GM21786 (cell line): ENCODE measurements at regions not wholly inside any gene's neighbourhood (a gene's known extent, or its start where the extent isn't known, plus 50 kb on each side); places are given as distances from the start of the nearest gene placed in this dataset.

Source experiments
- ATAC-seq: cut with Tn5 transposase; IDR thresholded peaks from one replicate; pipeline ENCODE4 v1.9.1; 2021; ENCODE audit not compliant: unreplicated experiment

DNA sequence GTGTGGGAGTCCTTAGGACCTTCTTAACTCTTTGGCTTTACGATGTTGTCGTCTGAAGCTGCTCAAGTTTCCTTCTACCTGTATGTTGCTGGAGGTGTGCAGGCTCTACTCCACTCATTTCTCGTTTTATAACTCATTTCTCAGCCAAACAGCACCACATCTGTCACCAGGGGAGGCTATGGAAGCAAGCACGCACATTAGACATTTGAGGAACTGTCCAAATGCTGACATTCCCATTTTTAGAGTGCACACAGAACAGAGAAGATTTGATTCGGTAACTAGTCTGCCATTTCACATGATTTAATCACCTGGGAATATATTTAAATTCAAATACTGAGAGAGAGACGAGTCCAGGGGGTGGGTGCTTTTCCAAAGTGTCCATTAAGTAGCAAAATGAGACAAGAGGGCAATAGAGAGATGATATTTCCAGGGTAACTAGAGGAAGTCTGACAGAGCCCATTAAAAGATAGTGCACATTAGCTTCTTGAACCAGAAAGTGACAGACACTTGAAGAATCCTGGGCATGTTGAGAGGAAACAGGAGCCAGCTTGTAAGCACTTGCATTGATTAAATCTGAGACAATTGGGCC lies 793.3 kb downstream of the TDRD15 start:
- no peak for ATAC-seq

DNA sequence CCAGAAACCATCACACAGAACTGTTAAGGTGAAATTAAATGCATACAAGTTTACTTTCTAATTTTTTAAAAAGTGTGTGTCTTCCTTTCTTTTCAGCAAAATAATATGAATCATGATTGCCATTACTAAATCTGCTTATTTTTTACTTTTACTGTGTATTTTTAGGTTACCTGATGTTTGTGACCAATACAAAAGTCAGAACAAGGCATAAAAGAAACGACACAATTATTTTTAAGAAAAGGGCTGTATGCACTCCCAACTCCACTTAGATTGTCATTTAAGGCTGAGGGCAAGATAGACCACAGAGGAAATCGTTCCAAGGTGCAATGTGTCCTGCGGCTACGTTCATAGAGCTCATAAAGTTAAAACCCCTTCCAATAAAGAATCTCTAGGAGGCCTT lies 797.0 kb downstream of the TDRD15 start:
- no peak for ATAC-seq

DNA sequence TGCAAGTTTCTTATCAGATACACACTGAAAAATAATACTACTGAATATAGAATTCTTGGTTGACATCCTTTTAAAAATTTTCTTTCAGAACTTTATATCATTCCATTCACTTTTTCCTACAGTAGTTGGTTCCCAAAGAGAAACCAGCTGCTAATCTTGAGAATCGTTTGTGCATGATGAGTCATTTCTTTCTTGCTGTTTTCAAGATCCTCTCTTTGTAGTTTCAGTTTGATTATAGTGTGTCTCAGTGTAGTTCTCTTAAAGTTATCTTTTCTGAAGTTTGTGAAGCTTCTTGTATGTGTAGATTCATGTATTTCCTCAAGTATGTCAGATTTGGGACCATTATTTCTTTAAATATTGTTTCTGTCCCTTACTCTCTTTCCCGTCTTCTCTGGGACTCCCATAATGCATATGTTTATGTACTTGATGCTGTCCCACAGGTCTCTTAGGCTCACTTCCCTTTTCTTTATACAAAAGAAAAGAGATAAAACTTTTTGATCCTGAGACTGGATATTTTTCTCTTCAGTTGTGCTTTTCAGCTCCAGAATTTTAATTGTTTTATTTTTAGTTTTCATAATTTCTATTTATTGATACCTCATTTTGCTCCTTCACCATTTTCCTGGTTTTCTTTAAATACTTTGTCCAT lies 801.0 kb downstream of the TDRD15 start:
- ATAC-seq: peak; percentile 91

DNA sequence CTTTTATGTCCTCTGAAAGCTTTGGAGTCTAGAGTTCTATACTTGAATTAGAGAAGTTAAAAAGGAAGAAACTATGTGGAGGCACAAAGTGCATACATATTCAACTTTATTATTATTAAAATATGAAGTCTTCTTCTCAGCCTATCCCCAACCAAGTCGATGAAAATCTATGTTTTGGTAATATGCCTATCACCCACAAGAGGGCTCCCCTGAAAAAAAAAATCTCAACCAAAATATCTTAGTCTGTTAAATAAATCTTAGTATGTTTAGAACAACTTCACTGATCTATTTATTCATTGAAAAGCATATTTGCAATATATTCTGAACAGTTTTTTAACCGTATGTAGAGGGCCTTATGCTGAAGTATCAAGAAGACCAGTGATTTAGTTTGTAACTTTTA lies 804.5 kb downstream of the TDRD15 start:
- ATAC-seq: no peak

DNA sequence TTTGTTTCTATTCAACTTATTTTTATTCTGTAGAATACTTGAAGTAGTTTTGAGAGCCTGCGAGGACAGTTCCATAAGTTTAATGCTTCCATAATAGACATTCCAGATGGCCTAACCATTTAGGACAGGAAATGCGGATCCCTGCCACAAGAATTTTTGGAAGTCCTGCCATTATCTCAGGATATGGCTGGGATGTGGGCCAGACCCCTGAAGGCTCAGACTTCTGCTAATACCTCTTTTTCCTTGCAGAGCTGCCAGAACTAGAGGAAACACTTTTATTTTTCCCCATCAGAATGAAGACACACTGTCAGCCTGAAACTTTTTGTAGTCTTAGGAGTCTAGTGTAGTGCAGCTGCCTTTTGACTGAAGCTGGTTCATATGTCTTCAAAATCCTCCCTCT lies 806.5 kb downstream of the TDRD15 start:
- no peak for ATAC-seq

DNA sequence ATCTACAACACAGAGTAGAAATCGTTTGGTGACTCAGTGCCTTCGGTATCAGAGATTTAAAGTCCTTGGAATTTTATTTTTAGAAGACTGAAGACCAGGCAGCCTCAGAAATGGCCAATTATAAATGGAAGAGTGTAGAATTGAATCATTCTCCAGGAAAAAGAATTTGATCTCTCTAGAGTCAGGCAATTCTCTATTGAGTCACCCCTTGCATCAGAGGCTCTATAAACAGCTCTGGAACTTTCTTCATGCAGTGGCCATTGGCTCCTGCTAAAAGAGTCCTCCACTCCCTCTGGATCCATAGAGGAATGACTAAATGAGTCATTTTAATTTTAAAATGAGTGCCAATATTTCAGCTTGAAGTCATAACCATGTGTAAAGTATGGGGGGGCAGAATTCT lies 816.2 kb downstream of the TDRD15 start:
- ATAC-seq: no peak

DNA sequence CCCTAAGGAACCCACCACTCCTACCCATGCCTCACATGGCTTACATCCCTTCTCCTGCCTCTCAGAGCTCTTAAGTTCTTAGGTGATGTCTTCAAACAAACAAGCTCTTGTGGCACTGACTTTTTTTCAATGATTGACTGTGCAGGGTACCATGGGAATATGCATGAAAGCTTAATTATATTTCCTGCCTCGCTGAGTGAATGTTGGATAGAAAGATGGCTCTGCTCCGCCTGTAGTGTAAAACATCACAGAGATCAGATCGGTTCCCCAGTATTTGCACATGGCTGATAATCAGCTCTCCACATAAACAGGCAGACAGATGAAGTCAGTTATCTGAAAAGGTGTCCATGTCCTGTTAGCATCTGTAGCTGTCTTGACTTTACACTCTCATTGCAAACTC lies 820.8 kb downstream of the TDRD15 start:
- no peak for ATAC-seq

DNA sequence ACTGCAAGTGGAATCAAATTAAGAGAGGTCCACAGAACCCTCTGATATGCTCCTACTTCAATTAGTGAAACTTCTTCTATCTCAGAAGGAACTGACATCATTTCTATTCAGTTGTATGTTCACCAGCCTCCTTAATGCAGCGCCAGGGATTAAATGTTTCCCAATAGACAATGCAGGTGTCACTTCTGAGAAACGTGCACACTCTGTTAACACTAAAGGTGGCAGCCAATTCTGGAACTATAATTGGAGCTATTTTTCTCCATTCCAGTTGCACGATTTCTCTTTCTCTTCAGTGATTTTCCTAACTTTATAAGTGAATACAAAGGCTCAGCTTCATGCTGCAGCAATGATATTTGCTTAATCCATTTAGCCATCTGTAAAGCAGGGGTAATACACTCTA lies 821.9 kb downstream of the TDRD15 start:
- no peak for ATAC-seq

DNA sequence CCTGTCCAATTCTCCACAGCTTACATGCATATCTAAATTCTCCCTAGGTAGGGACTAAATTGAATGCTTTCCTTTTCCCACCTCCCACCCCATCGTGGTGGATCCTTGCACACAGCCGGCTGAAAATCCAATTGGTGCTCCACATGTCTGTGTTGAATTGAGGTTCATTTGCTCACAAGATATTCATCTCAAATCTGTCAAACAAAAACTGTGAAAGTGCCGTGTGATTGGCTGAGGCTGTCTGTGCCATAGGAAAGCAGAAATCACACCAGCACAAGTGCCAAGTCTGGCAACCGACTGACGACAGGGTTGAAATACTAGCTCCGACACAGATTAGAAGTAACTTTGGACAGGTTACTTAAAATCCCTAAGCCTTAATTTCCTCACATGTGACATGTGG lies 823.3 kb downstream of the TDRD15 start:
- no peak for ATAC-seq

DNA sequence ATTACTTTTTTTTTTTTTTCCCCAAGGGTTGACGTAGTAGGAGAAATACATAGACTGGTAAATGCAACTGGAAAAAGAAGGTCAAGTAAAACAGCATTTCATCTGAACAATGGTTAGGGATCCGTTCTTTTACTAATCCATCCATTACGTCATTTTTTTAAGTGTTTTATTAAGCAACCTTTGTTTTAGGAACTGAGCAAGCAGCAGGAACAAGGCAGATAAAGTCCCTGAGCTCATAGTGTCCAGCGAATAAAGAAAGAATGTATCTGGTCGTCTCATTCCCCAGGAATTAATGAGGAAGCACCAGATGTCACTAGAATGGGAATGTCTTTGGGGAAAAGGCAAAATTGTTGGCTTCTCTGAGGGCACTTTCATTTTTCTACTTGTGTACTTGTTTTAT lies 842.4 kb downstream of the TDRD15 start:
- no peak for ATAC-seq

DNA sequence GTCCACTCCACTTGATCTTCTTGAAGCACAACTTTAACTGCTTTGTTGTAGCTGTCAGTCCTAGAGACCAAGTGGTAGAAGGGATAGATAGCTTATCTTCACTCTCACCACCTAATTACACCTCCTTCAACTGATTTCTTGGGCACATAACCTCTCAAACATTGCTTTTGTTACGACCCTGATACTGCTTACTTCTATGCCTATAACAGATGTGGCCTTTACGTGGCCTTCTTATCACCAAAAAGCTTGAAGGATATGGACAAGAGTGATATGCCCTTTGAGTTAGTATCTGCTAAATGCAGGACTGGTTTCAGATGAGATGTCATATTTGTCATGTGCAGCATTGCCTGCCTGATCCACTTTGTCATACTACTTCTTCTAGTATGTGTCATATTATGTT lies 847.2 kb downstream of the TDRD15 start:
- ATAC-seq: no peak

DNA sequence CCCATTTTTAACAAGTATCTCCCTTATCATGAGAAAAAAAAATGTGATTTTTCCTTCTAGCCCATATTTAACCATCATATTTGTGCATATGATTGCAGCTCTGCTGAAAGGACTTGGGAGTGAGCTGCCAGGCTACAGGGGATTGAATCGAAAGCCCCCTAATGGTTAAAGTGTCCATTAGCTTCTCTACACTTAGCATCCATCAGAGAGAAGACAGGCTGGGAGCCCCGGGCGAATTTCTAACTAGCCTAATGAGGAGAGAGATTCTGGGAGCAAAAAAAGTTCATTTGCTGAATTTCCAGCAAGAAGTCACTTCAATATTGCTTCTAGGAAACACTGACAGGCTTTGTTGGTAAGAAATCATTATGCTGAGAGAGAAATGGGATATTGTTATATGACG lies 848.8 kb downstream of the TDRD15 start:
- no peak for ATAC-seq

DNA sequence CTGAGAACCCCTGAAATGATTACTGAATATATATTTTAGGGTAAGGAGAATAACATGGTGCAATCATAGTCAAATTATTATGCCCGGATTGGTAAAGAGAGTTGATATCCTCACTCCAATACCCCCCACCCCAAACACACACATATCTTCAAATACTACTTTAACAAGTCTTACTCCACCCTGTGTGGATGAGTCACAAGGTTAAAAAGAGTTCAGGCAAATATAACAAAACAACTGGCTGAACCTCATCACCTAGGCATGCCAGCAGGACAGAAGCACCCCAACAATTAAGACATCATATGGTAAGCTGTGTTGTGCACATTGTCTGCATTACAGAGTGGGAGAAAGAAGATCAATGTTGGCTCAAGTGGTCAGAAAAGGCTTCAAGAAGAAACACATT lies 857.4 kb downstream of the TDRD15 start:
- ATAC-seq: no peak

DNA sequence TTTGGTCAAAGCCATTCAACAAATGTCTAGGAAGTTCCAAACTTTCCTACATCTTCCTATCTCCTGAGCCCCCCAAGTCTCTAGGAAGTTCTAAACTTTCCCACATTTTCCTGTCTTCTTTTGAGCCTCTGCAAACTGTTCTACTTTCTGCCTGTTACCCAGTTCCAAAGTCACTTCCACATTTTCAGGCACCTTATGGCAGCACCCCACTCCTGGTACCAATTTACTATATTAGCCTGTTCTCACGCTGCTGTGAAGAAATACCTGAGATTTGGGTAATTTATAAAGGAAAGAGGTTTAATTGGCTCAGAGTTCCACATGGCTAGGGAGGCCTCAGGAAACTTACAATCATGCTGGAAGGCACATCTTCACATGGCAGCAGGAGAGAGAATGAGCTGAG lies 869.2 kb downstream of the TDRD15 start:
- no peak for ATAC-seq

DNA sequence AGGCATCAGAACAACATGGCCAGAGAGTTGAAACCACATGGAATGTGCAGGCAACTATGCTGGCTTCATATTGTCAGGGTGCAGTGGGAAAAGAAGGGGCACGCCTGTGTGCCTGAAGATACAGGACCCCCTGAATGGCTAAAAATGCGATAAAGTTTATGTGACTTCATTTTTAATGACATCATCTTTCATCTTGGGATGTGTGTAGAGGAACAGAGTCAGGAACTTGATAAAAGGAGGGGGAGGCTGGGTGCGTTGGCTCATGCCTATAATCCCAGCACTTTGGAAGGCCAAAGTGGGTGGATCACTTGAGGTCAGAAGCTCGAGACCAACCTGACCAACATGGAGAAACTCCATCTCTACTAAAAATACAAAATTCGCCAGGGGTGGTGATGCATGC lies 872.6 kb downstream of the TDRD15 start:
- ATAC-seq: no peak

DNA sequence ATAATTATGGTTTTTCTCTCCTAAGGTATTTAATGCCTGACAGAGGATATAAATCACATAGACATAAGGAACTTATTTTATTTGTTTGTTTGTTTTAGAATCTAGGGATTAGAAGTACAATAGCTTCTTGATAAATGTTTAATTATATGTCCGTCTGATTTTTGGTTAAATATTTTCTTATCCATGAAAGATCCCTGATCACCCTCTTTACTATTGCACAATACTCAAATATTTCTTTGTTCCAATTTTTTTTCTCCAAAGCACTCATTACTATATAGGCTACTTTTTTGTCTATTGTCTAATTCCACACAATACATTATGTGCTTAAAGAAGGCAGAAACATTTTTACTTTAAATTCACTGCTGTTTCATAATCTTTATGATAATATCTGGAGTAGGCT lies 875.8 kb downstream of the TDRD15 start:
- no peak for ATAC-seq

DNA sequence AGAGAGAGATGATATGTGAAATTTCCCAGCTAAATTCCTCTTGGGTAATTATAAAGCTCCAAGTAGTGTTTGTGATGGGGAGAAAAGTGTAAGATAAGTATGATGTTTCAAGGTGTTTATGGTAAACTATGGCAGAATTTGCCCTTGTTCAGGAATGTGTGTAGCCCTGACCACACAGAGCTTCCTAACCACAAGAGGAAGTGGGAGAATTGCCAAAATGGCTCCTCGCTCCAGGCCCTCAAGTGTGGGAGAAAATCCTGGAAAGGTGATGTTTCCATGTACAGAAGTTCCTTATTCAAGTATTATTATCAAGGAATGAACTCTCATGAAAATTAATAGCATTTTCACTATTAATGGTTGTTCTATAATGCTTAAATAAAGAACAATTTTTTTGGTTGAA lies 878.3 kb downstream of the TDRD15 start:
- ATAC-seq: no peak

DNA sequence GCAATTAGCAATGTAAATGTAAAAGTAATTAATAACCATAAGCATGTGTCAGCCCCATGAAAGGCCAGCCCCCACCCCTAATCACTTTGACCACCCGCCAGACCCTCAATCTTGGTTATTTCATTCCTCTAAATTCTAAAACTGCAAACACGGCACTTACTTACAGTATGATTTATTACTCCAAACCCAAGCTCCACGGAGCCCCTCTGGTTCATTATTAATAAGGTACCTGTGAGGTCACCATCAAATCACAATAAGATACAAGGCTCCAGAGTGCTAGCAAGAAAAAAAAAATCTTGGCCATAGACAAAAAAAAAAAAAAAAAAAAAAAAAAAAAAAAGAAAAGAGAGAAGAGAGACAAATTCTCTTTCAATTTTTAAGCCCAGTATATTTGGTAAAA lies 879.5 kb downstream of the TDRD15 start:
- ATAC-seq: no peak

DNA sequence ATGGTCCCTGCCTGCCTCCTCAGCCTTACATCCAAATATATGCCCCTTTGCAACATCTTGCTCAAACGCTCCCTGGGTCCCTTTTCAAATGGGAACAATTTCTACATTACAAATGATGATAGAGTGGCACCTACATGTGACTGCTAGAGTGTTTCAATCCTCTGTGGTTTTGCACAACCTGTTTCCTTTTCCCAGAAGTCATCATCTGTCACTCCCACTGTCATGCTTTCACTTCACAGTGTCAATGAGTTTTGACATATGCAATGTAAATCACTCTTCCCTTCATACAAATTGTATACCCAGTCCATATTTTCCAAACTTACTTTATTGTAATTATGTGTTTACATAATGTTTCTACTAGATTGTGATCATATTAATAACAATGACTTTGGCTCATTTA lies 887.3 kb downstream of the TDRD15 start:
- ATAC-seq: no peak

DNA sequence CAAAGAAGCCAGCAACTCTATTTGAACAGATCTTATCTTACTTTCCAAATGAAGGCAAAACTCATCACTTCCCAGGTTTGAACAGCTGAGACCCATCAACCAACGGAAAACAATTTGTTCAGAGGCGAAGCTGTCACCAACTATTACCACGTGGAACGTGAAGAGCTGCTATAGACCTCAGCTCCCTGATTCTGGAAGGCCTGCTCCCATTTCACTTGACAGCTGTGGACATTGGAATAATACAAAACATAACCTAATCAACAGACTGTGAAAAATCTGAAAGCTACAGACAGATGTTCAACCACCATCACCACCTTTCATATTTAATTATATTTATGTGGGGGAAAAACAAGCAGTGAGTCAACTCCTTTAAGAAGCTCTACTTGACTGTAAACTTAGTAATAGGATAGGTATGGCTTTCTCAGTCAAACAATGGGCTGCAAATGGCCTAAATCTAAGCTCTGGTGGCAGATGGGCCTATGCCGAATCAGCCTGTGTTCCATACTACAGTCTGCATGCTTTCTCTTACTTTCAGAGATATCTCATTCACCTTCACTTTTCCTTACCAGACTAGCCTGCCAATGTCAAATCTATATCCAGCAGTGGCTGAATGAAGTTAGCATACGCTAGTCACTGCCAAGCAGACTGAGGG lies 896.4 kb downstream of the TDRD15 start:
- no peak for ATAC-seq

DNA sequence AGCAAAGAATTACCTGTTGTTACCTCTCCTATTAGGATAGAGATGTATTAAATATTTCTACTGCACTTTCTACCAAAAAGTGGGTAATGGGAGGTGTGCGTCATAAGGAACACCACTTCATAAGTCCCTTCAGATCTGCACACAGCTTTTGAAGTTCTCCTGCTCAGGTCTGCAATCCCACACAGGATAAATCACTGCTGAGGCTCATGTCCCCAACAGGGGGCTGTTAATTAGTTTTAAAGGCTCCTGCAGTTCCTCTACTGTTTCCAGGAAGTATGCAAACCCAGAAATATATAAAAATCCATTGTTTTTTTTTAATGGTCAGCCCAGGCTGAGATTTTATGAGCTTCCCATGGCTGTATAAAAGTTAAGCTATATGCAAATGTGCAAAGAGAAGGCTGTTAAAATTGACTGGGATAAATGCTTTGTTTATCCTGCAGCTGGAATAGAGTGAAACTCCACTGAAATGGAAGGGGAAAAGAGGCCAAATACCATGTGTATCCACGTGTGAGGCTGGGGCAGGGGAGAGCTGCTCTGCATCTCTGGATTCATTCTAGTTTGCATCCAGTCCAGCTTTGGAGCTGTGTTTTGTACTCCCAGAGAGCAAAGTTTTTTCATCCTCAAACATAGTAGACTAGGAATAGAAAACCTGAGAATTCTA lies 903.7 kb downstream of the TDRD15 start:
- ATAC-seq: no peak

DNA sequence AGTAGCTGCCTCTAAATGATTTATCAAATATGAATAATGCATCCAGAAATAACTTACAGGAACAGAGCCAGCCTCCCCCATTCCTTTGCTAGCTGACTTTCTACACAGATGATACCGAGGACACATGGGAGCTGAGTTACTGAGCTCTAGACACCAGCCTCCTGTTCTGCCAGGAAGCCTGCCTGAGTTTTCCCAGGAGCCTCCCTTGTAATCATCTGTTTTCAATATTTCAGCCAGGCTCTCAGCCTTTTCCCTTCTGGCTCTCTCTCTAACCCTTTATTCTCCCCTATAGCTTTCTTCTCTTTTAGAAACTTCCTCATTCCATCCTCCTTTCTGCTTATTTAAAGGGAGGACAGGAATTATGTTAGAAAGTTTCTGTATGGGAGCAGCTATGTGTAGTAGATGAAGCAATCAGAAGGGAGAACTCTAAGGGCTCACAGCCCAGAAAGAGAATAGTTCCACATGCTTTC lies 911.6 kb downstream of the TDRD15 start:
- no peak for ATAC-seq
